DMS 273 (cell line): ENCODE measurements at regions not wholly inside any gene's neighbourhood (a gene's known extent, or its start where the extent isn't known, plus 50 kb on each side); places are given as distances from the start of the nearest gene placed in this dataset.

ENCODE experiments used
- DNase-seq: peaks from one replicate; lab custom pipeline; 2025; ENCODE audit not compliant: unreplicated experiment; lab: John Stamatoyannopoulos, UW

DNA sequence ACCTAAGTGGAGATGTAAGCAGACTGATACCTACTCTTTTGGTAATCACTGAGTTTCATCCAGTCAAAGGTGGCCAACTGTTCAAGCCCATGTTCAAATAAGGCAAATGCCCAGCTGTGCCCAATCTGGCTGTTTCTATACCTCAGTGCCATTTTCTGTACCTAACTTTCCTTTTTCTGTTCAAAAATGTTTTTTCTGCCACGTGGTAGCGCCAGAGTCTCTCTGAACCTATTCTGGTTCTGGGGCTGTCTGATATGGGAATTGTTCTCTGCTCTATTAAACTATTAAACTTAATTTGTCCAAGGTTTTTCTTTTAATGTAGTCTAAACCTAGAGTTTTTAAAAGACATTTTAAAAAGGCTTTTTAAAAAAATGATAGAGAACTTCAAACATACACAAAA, 391.2 kb downstream of the NOVA1 start:
- DNase-seq, result peak; percentile 7

DNA sequence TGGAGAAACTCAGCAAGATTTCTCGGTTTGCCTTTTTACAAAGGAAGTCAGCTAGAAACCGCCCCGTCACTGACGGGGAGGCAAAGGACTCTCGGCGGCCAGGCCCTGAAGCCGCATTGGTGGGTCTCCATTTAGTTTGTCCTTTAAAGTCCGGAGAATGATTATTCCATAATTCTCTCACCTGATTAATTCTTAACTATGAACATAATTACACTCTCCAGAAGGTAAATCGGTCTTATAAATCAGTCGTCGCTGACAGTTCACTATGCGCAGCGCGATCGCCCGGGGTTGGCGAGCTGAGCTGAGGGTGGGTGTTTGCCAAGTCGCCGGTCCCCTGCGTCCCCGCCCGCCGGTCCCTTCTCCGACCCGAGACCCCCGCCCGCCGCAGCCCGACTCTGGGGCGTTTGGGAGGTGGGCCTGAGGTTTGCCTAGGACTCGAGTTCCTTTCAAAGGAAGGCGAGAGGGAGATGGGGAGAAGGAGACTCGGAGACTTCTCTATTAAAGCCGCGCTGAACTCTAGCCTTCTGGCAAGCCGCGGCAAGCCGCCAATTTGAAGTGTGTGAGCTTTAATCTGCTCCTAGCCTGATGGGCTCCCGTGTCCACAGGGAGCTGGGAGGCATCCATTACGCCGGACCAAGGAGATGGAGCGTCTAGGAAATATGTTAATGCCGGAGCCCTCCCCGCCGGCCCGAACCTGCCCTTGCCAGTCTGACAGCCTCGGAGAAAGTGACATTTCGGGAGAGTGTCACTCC, 392.9 kb downstream of the NOVA1 start:
- DNase-seq, result peak; percentile 80

DNA sequence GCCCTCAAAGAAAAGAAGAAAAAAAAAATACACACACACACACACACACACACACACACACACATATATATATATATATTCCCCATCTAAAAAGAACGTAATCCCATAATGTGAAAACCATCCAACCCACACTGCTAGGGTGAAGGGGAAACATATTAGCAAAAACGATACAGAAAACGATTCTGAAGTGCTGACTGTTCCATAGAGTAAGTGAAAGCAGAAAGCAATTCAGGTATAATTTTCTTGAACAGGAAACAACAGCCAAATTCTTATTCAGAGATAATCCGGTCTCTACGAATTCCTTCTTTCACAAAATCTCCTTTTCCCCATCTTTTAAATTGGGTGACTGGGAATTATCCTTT, 393.5 kb downstream of the NOVA1 start:
- no peak for DNase-seq

DNA sequence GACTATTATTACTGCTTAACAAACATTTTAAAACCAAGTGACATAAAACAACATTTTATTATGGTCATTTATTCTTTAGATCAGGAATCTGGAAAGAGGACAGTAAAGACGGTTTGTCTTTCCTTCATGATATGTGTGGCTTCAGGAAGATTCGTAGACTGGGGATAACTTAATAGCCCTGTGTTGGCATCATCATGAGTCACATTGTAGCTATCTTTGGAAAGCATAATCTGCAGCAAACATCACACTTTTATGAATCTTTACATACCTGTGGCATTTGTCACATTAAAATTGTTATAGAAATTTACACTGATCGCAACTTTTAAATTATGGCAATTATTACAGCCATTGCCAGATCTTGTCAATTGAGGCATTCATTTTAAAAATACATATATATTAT, 397.1 kb downstream of the NOVA1 start:
- no peak for DNase-seq

DNA sequence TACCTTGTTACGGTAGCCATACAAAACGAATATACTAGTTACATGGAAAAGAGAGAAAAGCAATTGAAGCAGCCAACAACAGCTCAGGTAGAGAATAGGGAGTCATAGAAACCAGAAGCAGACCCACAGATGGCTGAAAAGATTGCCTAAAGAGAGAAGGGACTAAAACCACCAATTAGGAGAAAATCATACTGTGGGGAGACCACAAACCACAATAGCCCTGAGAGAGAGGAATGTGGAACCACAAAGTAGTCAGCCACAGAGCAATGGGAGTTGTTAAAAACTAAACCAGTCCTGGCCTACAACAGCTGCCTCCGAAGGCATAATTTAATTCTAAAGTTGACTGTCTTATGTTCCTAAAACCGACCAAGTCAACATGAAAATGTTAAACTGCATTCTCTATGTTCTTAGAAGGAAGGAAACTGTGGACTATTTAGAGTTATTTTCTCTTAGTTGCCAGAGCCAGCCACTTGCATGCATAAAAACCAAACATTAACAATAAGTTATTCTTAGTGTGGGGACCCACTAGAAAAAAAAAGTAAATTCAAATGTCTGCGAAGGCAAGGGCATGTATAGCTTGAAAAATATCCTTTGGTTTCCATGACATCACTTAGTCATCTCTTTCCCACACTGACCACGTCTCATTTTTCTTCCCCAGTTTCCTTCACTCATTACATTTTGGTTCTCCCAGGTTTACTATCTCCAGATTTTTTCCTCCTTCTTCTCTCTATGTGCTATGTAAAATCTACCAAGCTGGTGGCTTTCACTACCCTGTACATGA, 398.1 kb downstream of the NOVA1 start:
- no peak for DNase-seq

DNA sequence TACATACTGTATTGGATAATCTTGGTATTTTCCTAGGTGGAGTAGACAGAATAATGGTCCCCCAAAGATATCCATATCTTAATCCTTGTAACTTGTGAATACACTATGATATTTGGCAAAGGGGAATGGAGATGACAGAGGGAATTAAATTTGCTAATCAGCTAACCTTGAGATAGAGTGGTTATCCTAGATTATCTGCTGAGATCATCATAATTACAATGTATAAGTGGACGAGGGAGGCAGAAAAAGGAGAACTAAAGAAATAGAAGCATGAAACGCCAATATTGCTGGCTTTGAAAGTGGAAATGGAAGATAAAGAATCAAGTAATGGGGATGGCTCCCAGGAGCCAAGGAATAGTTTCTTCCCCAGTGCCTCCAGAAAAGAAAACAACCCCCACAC, 398.7 kb downstream of the NOVA1 start:
- DNase-seq, result no peak

DNA sequence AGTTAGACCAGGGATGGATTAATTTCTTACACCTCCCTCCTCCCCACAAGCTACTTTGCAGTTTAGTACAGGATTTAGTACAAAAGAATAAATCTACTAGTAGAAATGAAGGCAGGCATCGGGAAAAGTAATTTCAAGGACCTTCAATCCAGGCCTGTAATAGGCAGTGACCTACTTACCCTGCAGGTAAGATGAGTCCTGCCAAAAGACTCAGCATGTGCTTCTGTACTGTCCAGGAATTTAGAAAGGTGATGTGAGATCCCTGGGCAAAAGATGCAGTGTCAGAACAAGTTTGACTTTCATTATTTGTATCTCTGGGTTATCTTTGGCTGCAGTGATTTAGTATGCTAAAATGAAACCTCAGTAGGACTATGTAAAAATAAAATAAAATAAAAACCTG, 403.0 kb downstream of the NOVA1 start:
- DNase-seq, result no peak

DNA sequence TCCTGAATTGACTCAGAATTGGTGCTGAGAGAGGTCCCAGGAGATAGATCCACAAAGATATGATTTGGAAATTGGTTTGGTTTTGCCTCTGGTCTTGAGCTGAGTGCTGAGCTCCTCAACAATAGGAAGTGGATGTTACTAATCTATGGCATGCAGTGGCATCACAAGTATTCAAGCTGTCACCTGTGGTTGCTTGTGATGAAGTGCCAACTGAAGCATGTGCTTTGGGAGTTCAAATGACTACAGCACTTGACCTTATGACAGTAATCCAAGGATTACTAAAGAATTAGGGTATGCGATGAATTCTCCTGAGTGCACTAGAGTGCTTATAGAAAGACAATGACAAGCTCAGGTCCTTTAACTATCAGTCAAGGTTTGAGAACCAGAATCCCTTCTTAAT, 406.2 kb downstream of the NOVA1 start:
- no peak for DNase-seq

DNA sequence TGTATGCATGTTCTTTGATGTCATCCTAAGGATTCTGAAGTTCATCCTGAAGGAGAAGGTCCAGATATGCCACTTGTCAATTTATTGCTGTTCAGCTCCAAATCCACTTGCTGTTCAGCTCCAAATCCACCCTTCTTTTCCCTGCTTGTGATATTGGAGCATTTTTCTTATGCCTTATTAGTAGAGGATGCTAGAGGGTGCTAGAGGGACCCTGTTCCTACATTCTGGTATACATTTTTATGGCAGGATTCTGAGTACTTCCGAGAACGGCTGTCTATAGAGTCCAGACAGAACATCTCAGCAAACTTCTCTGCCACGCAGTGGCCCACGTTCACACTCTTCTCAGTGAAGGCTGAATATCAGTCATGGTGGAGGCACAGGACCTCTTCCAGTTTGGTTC, 406.7 kb downstream of the NOVA1 start:
- peak; percentile 11 for DNase-seq

DNA sequence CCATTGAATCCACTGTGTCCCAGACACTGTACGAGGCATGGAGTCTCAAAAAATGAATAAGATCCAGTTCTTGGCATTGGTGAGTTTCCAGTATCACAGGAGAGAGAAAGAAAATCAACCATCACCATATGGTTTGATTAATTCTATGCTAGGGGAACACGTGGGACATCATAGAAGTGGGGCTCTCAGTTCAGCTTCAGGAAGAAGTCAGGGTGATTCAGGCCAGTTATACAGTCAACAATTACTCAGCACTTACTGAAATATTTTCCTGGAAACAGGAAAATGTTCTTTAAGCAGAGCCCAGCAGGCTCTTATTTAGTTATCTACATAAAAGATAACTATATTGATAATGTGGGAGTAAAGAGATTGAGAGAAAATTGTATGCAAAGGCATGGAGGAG, 407.2 kb downstream of the NOVA1 start:
- DNase-seq, result no peak

DNA sequence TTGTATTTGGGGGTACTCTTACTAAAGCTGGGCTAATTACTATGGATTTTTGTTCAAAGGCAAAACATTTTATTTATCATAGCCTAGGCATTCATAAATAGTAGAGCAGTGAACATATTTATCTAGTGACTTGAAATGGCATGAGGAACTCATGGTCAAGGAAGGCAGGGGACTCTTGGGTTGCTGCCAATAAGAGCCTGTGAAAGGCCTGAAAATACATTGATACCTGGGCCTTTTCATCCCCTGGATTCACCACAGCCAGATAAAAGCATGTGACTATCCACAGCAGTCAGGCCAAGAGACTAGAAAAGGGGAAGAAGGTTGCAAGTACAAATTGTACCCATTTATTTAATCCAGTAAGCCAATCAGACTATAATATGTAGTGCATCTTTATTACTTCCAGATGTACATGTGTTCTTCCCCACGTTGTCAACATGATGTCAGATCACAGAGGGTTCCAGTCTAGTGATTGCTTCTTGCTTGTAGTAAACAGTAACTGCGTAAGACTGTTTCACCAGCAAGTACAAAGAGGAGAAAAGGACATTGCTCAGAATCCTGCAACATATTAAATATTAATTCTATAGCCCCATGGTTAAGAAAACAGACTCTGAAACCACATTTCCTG, 409.7 kb downstream of the NOVA1 start:
- DNase-seq, result no peak

DNA sequence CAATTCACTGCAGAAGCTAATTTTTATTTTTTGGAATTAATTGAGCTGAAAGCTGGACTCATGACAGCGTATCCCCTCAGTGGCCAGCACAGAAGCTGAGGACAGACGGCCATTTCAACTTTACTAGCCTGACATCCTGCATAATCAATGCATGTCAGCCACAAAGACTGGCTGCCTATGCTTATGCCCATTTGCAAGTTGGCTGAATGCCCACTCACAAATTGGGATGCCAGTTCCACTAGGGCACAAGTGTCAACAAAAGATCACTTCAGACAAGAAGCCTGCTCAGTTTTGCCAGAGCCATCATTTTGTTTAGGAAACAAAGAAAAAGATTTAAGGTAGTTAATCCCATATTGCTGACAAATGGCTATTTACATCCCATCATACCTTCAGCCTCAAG, 417.6 kb downstream of the NOVA1 start:
- no peak for DNase-seq

DNA sequence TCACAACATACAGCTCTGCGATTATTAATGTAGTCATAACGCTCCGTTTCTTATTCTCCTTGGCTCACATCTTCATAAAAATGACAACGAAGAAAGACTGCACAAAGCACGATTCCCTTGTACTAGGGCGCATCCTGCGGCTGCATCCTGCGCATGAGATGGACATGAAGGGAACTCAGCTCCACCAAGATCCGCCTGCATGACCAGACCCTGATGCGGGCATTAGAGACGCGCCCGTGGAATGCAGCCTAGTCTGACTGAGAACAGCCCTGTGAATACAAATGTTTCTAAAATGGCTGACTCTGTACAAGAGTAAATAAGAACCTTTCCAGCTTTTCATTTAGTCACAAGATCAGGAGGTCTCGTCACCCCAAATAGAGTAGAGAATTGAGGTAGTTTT, 422.2 kb downstream of the NOVA1 start:
- no peak for DNase-seq

DNA sequence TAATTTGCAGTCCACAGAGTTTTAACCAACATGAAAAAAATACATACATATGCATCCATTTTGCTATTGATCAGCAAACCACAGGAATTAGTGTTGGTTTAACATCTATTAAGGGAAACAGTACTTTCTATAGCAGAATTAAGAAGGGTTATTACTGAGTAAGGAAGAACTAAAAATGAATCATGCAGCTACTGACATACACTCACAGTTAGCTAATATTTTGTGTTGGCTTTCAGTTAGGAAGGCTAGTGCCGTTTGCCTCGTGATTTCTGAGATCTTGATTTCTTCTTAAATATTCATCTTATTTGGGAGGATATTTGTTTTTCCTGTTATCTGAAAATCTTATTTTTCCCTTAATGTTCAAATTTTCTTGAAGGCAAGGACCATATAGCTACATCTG, 423.4 kb downstream of the NOVA1 start:
- DNase-seq, result no peak

DNA sequence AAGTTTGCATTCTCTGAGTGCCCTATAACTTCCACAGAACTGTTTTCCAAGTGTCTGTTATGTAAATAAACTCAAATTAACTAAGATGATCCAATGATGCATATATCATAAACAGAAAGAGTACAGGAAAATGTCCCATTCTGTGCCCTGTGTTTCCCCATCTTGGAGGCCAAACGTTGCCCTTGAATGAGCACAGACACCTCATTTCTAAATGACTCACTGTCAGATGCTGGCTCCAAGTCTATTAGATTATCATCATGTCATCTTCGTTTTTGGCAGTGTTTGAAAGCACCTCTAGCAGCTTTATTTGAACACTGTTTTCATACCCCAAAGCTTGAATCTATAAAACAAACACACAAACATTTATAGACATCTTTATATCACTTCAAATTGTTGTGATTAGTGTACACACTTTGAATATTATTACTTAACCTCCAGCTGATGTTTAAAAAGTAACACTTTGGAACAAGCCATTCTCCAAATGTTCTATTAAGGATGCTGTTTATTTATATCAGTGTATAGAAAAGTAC, 424.2 kb downstream of the NOVA1 start:
- no peak for DNase-seq

DNA sequence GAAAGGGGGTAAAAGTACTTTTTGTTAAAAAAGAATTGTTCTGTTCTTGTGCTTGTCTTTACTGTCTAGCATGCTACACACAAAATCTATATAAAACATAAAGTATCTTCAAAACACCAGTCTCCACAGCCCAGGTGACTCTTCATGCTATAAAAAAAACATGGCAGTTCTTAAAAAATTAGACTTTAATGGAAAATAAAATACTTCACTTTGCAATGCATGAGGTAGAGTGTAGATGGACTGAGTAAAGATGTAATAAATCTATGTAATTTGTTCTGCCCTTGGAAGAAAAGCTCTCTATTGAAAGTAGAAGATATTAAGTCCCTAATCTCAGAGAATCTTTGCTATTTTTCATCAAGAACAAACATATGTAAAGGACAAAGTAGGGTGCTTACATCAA, 425.4 kb downstream of the NOVA1 start:
- no peak for DNase-seq

DNA sequence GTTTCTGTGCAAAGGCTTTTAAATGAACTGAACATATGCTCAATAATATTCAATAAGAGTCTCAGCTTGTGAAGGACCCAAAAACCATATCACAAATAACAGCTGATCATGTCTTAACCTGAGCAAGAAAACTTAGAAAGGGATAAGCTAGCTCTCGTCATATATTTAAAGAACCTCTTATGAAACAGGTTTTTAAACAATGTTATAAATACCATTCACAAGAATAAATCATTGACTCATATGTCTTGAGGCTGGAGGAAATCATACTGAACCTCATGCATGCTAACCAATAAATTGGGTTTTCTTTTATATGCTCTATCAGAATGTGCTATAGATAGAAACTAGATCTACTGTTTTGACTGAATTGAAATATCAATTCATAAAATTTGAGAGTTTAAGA, 426.9 kb downstream of the NOVA1 start:
- no peak for DNase-seq

DNA sequence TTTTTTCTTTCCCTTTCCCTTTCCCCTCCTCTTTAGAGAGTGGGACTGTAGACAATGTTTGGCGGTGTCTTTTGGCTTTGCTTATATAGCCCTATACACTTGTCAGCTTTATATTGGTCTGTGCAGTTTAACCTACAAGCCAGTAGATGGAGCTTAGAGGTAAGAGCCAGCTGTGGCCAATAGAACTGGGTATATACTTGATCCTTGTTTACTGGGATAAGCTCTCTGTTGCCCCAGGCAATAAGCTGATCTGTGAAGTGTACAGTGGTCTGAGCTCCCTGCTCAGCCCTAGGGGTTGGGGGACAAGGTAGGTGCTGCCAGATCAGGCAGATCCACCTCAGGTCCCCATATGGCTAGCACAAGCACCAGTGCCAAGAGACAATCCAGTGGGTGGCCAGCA, 434.1 kb downstream of the NOVA1 start:
- DNase-seq, result peak; percentile 44

DNA sequence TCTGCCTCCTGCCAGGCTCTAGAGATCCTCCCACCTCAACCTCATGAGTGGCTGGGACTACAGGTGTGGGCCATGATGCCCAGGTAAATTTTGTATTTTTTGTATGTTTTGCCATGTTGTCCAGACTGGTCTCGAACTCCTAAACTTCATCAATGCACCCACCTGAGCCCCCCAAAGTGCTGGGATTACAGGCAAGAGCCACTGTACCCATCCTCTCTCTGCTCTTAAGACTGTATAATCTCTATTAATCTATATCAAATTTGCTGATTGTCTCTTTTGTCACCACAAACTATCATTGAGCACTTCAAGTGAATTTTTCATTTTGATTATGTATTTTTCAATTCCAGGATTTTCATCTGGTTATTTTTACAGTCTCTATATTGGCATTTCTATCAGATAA, 440.3 kb downstream of the NOVA1 start:
- DNase-seq, result no peak

DNA sequence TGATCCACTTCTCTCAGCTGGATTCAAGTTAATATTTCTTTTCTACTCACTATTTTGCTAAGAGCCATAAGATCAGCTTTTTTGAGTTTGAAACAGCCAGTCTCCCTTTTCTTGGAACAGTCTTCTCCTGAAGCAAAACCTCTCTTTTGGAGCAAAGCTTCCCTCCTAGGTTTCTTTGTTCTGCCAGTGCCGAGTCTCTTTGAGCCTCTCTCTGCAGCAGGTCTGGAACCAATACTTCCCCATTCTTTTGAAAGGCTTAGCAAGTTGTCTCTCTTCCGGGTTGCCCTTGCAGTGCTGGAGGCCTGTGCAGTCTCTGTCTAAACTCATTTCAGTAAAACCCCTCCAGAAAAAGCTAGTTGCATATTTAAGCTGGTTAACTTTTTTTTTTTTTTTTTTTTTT, 454.8 kb downstream of the NOVA1 start:
- DNase-seq, result no peak

DNA sequence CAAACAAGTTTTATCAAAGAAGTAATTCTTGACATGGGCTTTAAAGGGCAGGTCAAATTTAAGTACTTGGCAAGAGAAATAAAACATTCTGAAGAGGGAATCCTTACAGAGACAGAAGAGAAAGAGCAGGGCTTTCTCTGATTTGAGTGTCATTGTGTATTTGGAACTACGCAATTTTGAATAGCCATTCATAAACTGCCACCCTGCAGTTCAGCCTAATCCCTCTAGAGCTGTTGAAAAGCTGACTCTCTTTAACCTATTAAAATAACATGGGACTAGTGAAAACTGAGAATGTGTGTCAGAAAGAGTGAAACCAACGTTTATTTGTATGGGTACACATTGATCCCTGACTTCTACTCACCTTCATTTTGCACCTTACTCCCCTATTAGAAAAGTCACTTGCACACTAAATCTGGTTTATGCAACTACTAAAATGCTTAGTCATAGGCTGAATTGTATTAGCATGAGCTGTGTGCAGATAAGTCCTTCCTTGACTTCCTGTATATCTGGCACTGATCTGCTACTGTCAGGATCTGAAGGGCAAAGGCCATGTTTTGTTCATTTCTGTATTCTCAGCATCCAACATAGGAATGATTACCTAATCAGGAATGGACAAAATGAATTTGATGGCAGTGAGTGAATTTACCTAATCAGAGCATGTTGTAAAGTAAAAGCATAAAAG, 458.9 kb downstream of the NOVA1 start:
- no peak for DNase-seq

DNA sequence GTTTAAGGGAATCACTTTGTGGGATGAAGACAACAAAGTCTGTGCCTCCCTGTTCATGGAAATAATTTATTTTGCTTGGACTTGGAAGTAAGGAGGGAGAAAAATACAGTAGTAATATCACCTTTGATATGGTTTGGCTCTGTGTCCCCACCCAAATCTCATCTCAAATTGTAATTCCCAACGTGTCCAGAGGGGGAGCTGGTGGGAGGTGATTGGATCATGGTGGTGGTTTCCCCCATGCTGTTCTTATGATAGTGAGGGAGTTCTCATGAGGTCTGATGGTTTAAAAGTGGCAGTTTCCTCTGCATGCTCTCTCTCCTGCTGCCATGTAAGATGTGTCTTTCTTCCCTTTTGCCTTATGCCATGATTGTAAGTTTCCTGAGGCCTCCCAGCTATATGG, 460.7 kb downstream of the NOVA1 start:
- peak; percentile 9 for DNase-seq
